Glomerular visceral epithelial cell (primary cell): ENCODE measurements at regions not wholly inside any gene's neighbourhood (a gene's known extent, or its start where the extent isn't known, plus 50 kb on each side); places are given as distances from the start of the nearest gene placed in this dataset.

Source experiments
- DNase-seq: peaks from one replicate; pipeline ENCODE4 v3.0.0-alpha.2; 2016; ENCODE audit errors: extremely low spot score

GRCh38 chr7:41832941-41833340 is 130.1 kb upstream of the INHBA start:
- peak; percentile 29 for DNase-seq

- DNase-seq: no peak
These were observed 127.4 kb upstream of the INHBA start for GRCh38 chr7:41830271-41830670.

GRCh38 chr7:41828911-41829310 is 126.0 kb upstream of the INHBA start:
- DNase-seq: no peak

- peak; percentile 3 for DNase-seq
These were observed 123.8 kb upstream of the INHBA start for GRCh38 chr7:41826641-41827040.

- peak; percentile 44 for DNase-seq
These were observed 123.1 kb upstream of the INHBA start for GRCh38 chr7:41825927-41826480.

- peak; percentile 25 for DNase-seq
These were observed 121.4 kb upstream of the INHBA start for GRCh38 chr7:41824284-41824683.

GRCh38 chr7:41822259-41822817 is 119.4 kb upstream of the INHBA start:
- no peak for DNase-seq

- DNase-seq: no peak
These were observed 118.8 kb upstream of the INHBA start for GRCh38 chr7:41821521-41822213.

- no peak for DNase-seq
These were observed 117.3 kb upstream of the INHBA start for GRCh38 chr7:41820111-41820671.

- DNase-seq: no peak
These were observed 116.8 kb upstream of the INHBA start for GRCh38 chr7:41819645-41820044.

- no peak for DNase-seq
These were observed 116.0 kb upstream of the INHBA start for GRCh38 chr7:41818765-41819398.

- DNase-seq: peak; percentile 67
These were observed 114.5 kb upstream of the INHBA start for GRCh38 chr7:41817386-41817785.

GRCh38 chr7:41816111-41816510 is 113.2 kb upstream of the INHBA start:
- no peak for DNase-seq

- no peak for DNase-seq
These were observed 112.0 kb upstream of the INHBA start for GRCh38 chr7:41814888-41815287.

GRCh38 chr7:41813286-41813685 is 110.4 kb upstream of the INHBA start:
- no peak for DNase-seq

GRCh38 chr7:41811941-41812340 is 109.1 kb upstream of the INHBA start:
- no peak for DNase-seq

- DNase-seq: no peak
These were observed 107.2 kb upstream of the INHBA start for GRCh38 chr7:41809940-41810576.

GRCh38 chr7:41809529-41809939 is 106.6 kb upstream of the INHBA start:
- peak; percentile 70 for DNase-seq

GRCh38 chr7:41809116-41809515 is 106.2 kb upstream of the INHBA start:
- DNase-seq: no peak

GRCh38 chr7:41808541-41808940 is 105.7 kb upstream of the INHBA start:
- no peak for DNase-seq

- no peak for DNase-seq
These were observed 100.7 kb upstream of the INHBA start for GRCh38 chr7:41803569-41803968.

GRCh38 chr7:41796331-41796730 is 93.4 kb upstream of the INHBA start:
- DNase-seq: no peak
